ENCODE measurements at regions not wholly inside any gene's neighbourhood (a gene's known extent, or its start where the extent isn't known, plus 50 kb on each side); places are given as distances from the start of the nearest gene placed in this dataset.

DNA sequence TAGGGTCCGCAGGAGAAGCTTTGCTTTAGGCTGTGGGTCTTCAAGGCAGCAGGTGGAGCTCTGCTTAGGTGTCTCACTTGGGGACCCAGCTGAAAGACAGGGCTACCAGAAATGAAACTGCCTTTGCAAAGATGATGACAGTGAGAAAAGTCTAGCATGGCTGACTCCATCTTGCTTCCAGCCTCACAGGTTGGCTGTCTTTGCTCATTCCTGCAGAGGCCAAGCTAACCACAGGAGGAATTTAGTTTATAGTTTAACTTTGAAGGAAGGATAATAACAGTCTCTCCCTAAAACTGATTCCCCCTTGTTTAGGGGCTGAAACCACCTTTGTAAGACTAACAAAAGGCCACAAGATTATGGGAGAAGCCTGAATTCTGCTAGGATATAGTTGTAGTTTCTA is 252.4 kb downstream of the UQCRFS1 start:
- DNase-seq (ENCODE audit: extremely low read depth, low read depth): no peak
- TF ChIP-seq, protein P1, sequence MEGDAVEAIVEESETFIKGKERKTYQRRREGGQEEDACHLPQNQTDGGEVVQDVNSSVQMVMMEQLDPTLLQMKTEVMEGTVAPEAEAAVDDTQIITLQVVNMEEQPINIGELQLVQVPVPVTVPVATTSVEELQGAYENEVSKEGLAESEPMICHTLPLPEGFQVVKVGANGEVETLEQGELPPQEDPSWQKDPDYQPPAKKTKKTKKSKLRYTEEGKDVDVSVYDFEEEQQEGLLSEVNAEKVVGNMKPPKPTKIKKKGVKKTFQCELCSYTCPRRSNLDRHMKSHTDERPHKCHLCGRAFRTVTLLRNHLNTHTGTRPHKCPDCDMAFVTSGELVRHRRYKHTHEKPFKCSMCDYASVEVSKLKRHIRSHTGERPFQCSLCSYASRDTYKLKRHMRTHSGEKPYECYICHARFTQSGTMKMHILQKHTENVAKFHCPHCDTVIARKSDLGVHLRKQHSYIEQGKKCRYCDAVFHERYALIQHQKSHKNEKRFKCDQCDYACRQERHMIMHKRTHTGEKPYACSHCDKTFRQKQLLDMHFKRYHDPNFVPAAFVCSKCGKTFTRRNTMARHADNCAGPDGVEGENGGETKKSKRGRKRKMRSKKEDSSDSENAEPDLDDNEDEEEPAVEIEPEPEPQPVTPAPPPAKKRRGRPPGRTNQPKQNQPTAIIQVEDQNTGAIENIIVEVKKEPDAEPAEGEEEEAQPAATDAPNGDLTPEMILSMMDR (IDR thresholded peaks at IDR 0.05; ENCODE audit: low read depth, low read length): no peak

DNA sequence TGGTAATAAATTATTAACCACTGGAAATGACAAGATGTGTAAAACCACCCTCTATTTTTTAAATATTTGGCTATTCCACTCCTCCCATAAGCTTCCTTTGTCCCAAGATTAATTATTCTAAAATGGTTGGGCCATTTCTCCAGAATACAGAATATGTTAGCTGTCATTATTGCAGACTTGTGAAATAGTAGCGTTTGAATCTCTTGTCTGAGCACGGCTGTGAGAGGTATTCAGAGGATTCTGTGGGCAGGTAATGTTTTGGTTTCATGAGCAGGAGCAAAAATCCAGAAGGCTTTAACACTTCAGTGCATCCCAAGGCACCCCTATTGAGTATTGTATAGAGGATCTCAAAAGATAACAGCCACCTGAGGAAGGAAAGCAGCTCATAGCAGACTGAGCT is 256.0 kb downstream of the UQCRFS1 start:
- DNase-seq (ENCODE audit: extremely low read depth, low read depth): no peak
- TF ChIP-seq, protein P1 (IDR thresholded peaks at IDR 0.05; ENCODE audit: low read depth, low read length): no peak

DNA sequence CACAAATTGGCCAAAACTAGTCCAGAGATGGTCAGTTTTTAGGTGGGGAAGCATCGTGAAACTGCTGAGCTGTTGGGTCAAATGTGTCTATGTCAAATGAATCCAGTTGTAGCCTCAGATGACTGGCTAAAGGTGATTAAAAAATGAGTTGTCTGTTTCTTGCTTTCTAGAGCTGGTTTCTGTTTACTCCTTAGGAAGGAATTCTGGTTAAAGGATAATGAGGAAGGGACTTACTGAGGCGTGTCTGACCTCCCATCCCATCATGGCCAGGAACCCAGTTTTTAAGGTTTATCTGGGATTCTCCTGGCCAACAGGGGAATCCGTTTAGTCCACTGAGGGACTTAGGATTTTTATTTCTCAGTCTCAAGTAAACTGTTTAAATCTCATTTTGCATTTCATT is 256.5 kb downstream of the UQCRFS1 start:
- DNase-seq (ENCODE audit: extremely low read depth, low read depth): no peak
- TF ChIP-seq, protein P1 (IDR thresholded peaks at IDR 0.05; ENCODE audit: low read depth, low read length): no peak

DNA sequence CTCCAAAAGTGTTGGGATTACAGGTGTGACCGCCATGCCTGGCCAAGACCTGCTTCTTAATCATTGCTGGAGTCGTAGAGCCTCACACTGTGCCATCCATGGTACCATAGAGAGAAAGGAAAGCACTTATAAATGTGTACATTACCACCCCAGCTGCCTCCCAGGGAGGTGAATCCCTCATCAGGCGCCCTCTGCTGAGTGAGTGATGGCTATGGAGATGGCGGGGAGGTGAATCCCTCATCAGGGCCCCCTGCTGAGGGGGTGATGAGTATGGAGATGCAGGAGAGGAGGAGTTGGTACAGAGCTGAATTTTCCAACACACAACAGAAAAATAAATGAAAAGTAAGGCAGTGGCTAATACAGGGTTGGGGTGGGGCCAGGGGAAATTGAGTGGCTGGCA is 263.4 kb downstream of the UQCRFS1 start:
- no peak for DNase-seq (ENCODE audit: extremely low read depth, low read depth)
- TF ChIP-seq, protein P1 (IDR thresholded peaks at IDR 0.05; ENCODE audit: low read depth, low read length): no peak

DNA sequence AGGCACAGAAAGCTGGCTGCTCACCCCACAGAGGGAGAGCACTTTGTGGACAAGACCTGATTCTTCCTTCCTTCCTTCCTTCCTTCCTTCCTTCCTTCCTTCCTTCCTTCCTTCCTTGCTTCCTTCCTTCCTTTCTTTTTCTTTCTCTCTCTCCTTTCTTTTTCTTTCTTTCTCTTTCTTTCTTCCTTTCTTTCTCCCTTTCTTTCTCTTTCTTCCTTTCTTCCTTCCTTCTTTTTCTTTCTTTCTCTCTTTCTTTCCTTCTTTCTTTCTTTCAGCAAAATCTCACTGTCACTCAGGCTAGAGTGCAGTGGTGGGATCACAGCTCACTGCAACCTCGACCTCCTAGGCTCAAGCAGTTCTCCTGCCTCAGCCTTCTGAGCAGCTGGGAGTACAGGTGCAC is 263.9 kb downstream of the UQCRFS1 start:
- no peak for DNase-seq (ENCODE audit: extremely low read depth, low read depth)
- TF ChIP-seq, protein P1 (IDR thresholded peaks at IDR 0.05; ENCODE audit: low read depth, low read length): no peak

DNA sequence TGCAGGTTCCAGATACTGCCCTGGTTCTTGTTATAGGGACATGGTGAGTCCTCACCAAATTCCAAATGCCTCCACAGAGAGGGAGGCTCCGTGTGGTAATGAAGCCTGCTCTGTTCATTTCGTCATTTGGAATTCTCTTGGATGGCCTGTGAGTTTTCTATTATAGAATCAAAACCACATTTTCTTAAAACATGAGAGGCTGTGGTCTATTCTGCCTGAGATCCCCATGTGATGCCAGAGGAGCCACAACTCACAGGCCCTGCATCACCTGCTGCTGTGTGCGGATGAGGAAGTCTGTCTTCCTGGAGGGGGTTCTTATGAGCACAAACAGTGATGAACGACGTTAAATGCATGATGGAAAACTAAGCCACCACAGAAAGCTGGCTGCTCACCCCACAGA is 264.4 kb downstream of the UQCRFS1 start:
- DNase-seq (ENCODE audit: extremely low read depth, low read depth): peak; percentile 11
- TF ChIP-seq, protein P1 (IDR thresholded peaks at IDR 0.05; ENCODE audit: low read depth, low read length): no peak

DNA sequence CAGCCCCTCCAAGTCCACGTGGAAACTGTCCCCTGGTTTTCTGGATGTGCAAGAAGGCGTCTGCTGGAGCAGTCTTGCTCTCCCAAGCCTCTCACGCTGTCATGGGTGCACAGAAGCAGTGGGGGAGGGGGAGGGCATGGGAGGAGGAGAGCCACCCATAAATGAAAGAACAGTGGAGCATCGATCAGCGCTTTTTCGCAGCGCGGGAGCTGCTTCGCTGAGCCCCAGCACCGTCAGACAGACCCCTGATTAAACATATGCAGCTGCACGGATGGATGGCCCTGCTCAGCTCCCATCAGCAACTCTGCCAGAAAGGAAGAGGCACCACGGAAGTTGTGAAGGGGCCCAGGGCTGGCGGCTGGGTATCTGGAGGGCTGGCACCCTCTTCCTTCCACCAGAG is 264.9 kb downstream of the UQCRFS1 start:
- TF ChIP-seq, protein P1 (IDR thresholded peaks at IDR 0.05; ENCODE audit: low read depth, low read length): no peak
- DNase-seq (ENCODE audit: extremely low read depth, low read depth): no peak

Measured in AG09319 (cell line).